Stomach (tissue), 8 donors: ENCODE measurements at regions not wholly inside any gene's neighbourhood (a gene's known extent, or its start where the extent isn't known, plus 50 kb on each side); places are given as distances from the start of the nearest gene placed in this dataset.

Experiments
- DNase-seq, 2 donors: peaks; one replicate each; pipeline versions ENCODE4 v3.0.0 to v3.0.0-alpha.2; 2013 to 2019
- H3K27ac ChIP-seq, 5 donors: fragments of 200-600 bp in 4 of 5; sonication (generic) in 4 of 5; one replicate each; pipeline ENCODE4 v1.5.1; 2013 to 2019; ENCODE audit warnings: mild to moderate bottlenecking in 1 of 5, moderate library complexity in 1 of 5
- H3K27me3 ChIP-seq, 3 donors: fragments of 200-600 bp; sonication (generic); one replicate each; pipeline ENCODE4 v1.5.1; 2017 to 2019; ENCODE audit warnings: mixed run types in 1 of 3
- H3K36me3 ChIP-seq, 4 donors: fragments of 200-600 bp; sonication (generic); 1 replicate in 3 of 4; 2 replicates in 1 of 4; pipeline ENCODE4 v1.5.1; 2016 to 2019
- H3K4me1 ChIP-seq, 4 donors: fragments of 200-600 bp; sonication (generic); one replicate each; pipeline ENCODE4 v1.5.1; 2016 to 2019
- H3K4me3 ChIP-seq, 4 donors: fragments of 200-600 bp; sonication (generic) in 3 of 4; one replicate each; pipeline ENCODE4 v1.5.1; 2016 to 2019; ENCODE audit warnings: mild to moderate bottlenecking in 1 of 4
- H3K9me3 ChIP-seq, 4 donors: fragments of 200-600 bp; sonication (generic); one replicate each; pipeline ENCODE4 v1.5.1; 2016 to 2019
- CTCF ChIP-seq, 7 experiments: fragments of 450-650 bp in 4 of 7; fragments of 200-600 bp in 3 of 7; sonication (generic) in 3 of 7; IDR thresholded peaks; one replicate each; pipeline ENCODE4 v1.5.1; 2016 to 2019; ENCODE audit warnings: antibody characterized with exemption in 7 of 7, control low read depth in 2 of 7, mild to moderate bottlenecking in 1 of 7
- EP300 ChIP-seq: sonication (generic); formaldehyde crosslinking; IDR thresholded peaks from one replicate; pipeline ENCODE4 v1.6.1; 2017; ENCODE audit warnings: antibody characterized with exemption
- POLR2A ChIP-seq, 4 donors: fragments of 450-650 bp; IDR thresholded peaks; one replicate each; pipeline ENCODE4 v1.6.1; 2016; ENCODE audit warnings: antibody characterized with exemption in 4 of 4, control low read depth in 2 of 4, mild to moderate bottlenecking in 1 of 4, moderate library complexity in 1 of 4
- POLR2AphosphoS5 ChIP-seq, 3 donors: sonication (generic); formaldehyde crosslinking; IDR thresholded peaks; one replicate each; pipeline ENCODE4 v1.6.1; 2016; ENCODE audit warnings: antibody characterized with exemption in 3 of 3
- WGBS, 5 donors: extraction: QIAGEN DNeasy Blood & Tissue Kit in 3 of 5; methylation state at CpG; one replicate each; pipeline versions ENCODE4 v1.1.5 to v1.1.7; 2013 to 2018; 5-methylcytosine and 5-hydroxymethylcytosine counted together
- intact Hi-C: fragments of 100-400 bp; cut with DNase I; formaldehyde crosslinking; loops from one replicate; pipeline ENCODE4 v1.15.1; 2023; ENCODE audit warnings: low total_unique reads
- donor health status: healthy with polysubstance abuse.
- donor health status: Bipolar disorder and iron deficiency.
- donor health status: healthy.

- H3K27ac ChIP-seq, result no peak overlapping the region
These were observed 241.5 kb downstream of the MAF start for GRCh38 chr16:79359082-79359481.

DNA sequence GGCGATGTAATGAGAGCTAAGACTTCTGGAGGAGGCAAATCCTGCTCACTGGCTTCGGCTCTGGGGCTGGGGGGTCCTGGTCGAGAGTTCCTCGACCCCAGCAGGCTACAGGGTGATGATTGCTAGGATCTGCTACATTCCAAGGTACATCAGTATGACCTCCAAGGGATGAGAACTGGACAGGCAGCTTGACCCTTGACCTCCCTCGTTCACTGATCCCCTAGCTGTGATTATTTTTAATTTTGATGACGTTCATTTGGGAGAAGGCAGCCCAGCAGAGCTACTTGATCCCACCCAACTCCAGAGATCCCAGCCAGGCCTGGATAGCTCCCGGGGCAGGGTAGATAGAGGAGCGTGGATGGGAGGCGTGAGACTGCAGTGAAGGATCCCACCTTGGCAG is 242.3 kb downstream of the MAF start:
- Histone ChIP-seq H3K4me3 (no peak overlapping the region), H3K27me3 (no peaks in the 10 kb centered on the region), H3K4me1 (no peaks in the 10 kb centered on the region), H3K36me3 (no peaks in the 10 kb centered on the region), H3K9me3 (peaks cover 0 to 5% (median 2%) of the 10 kb centered on the region in 4 donors), H3K27ac (no peak overlapping the region)
- 82 to 86% (median 84%) methylated on average over 7 to 9 of the region's 9 CpGs for WGBS, 5 donors
- TF ChIP-seq POLR2A (IDR thresholded peaks at IDR 0.05), result no peak
- no peak for TF ChIP-seq CTCF (IDR thresholded peaks at IDR 0.05)
- no peak for TF ChIP-seq EP300
- no peak for TF ChIP-seq POLR2AphosphoS5 (IDR thresholded peaks at IDR 0.05)
- intact Hi-C loops, result no loop called here
- no peak for DNase-seq

More at GRCh38 chr16:79359082-79359481, 241.5 kb downstream of the MAF start:
- H3K27me3 ChIP-seq, result no peaks in the 10 kb centered on the region
- no peak for TF ChIP-seq POLR2A (IDR thresholded peaks at IDR 0.05)
- no peak for TF ChIP-seq EP300
- no peak for TF ChIP-seq CTCF (IDR thresholded peaks at IDR 0.05)
- H3K9me3 ChIP-seq, result peaks cover 0 to 5% (median 2%) of the 10 kb centered on the region in 4 donors
- H3K4me1 ChIP-seq, result no peaks in the 10 kb centered on the region
- WGBS, 5 donors, result 57 to 87% (median 73%) methylated on average over 4 of the region's 4 CpGs
- intact Hi-C loops, result no loop called here
- no peak for DNase-seq
- no peaks in the 10 kb centered on the region for H3K36me3 ChIP-seq
- no peak overlapping the region for H3K4me3 ChIP-seq

DNA sequence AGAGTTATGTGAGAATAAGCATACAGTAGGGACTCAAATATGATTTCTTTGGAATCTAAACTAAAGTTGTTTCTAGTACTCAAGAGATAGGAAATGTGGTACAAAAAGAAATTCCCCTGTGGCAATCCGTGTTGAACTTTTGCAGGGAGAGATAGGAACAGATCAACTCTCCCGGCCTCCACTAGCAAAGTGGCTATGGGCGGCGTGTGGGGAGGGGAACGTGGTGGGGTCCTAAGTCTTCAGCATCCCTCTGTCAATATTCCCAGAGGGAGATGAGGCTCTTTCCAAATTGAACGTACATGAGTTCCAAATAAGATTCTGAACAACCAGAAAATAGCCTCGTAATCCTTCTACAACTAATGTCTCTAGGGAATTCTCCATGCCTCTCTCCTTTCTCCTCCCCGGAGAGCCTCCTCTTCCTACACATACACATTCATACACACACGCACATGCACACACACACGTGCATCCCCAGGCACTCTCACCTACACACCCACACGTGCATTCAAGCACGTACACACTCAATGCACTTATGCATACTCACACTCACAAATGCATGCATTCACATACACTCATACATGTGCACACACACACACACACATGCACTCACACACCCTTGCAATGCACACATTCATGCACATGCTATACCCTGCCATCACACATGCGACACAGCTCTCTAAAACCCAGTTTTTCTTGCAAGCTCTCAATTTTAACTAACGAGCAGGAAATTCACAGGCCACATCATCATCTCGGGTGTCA is 244.8 kb downstream of the MAF start:
- 84 to 93% (median 89%) methylated on average over 15 of the region's 15 CpGs for WGBS, 5 donors
- intact Hi-C loops, result no loop called here
- peaks cover 0 to 3% (median 2%) of the 10 kb centered on the region in 4 donors for H3K9me3 ChIP-seq
- TF ChIP-seq POLR2A (IDR thresholded peaks at IDR 0.05) (no peak), POLR2AphosphoS5 (IDR thresholded peaks at IDR 0.05) (no peak), CTCF (IDR thresholded peaks at IDR 0.05) (no peak), EP300 (no peak)
- H3K27ac ChIP-seq, result no peak overlapping the region
- H3K4me1 ChIP-seq, result no peaks in the 10 kb centered on the region
- no peaks in the 10 kb centered on the region for H3K27me3 ChIP-seq
- H3K4me3 ChIP-seq, result no peak overlapping the region
- no peak for DNase-seq
- H3K36me3 ChIP-seq, result no peaks in the 10 kb centered on the region

DNA sequence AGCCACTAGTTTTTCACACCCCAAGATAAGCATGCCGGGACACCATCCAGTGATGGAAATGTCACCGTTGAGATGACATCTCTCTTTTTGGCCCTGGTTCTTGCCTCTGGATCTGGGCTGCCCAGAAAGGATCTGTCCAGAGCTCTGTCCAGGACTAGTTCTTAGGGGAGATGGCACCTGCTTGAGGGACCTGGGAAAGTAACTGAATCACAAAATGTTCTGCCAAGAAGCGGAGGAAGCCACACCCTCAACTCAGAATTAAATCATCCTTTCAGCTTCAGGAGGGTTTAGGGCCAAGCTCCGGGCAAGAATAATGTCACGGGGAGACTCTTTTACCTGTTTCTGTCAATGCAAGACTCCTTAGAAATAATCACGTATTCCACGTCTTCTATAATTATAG is 248.6 kb downstream of the MAF start:
- intact Hi-C loops, result no loop called here
- Histone ChIP-seq H3K27me3 (no peaks in the 10 kb centered on the region), H3K4me3 (no peak overlapping the region), H3K9me3 (no peaks in the 10 kb centered on the region), H3K4me1 (no peaks in the 10 kb centered on the region), H3K27ac (no peak overlapping the region), H3K36me3 (no peaks in the 10 kb centered on the region)
- 92 to 94% (median 93%) methylated on average over 7 of the region's 7 CpGs for WGBS, 5 donors
- no peak for DNase-seq
- TF ChIP-seq EP300 (no peak), POLR2AphosphoS5 (IDR thresholded peaks at IDR 0.05) (no peak)

- no peak overlapping the region for H3K4me3 ChIP-seq
- intact Hi-C loops, result no loop called here
- TF ChIP-seq POLR2A (IDR thresholded peaks at IDR 0.05), result no peak
- no peak for TF ChIP-seq EP300
- no peak for TF ChIP-seq CTCF (IDR thresholded peaks at IDR 0.05)
- no peak for TF ChIP-seq POLR2AphosphoS5 (IDR thresholded peaks at IDR 0.05)
- DNase-seq, result no peak
- H3K4me1 ChIP-seq, result no peaks in the 10 kb centered on the region
- WGBS, 5 donors, result 86 to 95% (median 93%) methylated on average over 3 of the region's 3 CpGs
- no peaks in the 10 kb centered on the region for H3K27me3 ChIP-seq
- H3K9me3 ChIP-seq, result no peaks in the 10 kb centered on the region
- H3K36me3 ChIP-seq, result no peaks in the 10 kb centered on the region
- no peak overlapping the region for H3K27ac ChIP-seq
These were observed 250.7 kb downstream of the MAF start for GRCh38 chr16:79349803-79350202.
